C4-2B (cell line): ENCODE measurements at regions not wholly inside any gene's neighbourhood (a gene's known extent, or its start where the extent isn't known, plus 50 kb on each side); places are given as distances from the start of the nearest gene placed in this dataset.
"Not testable (repeated sequence)": the region's sequence is repeated elsewhere in the genome, so short reads cannot be mapped to it uniquely, and the experiment has no call there.

Experiments
- H3K27ac ChIP-seq: fragments of 450-650 bp; 2 replicates; pipeline ENCODE4 v1.5.1; 2017
- CTCF ChIP-seq: fragments of 450-650 bp; conservative IDR thresholded peaks from 2 replicates; pipeline ENCODE4 v1.5.1; 2017; ENCODE audit warnings: mild to moderate bottlenecking
- ZFX ChIP-seq: fragments of 450-650 bp; IDR thresholded peaks from 2 replicates; pipeline ENCODE4 v1.6.1; 2017

GRCh38 chr7:45259966-45260646, 102.5 kb downstream of the RAMP3 start:
- TF ChIP-seq CTCF (peak; percentile 99), ZFX (no peak)
- no peak overlapping the region for H3K27ac ChIP-seq

GRCh38 chr7:45267262-45267661, 109.7 kb downstream of the RAMP3 start:
- no peak for TF ChIP-seq ZFX
- TF ChIP-seq CTCF = no peak
- no peak overlapping the region for H3K27ac ChIP-seq

- no peak for TF ChIP-seq ZFX
- no peak overlapping the region for H3K27ac ChIP-seq
These were observed 110.4 kb downstream of the RAMP3 start for GRCh38 chr7:45268013-45268412.

- TF ChIP-seq CTCF = no peak
- no peak overlapping the region for H3K27ac ChIP-seq
These were observed 111.6 kb downstream of the RAMP3 start for GRCh38 chr7:45269192-45269591.

GRCh38 chr7:45278763-45279398, 121.3 kb downstream of the RAMP3 start:
- no peak for TF ChIP-seq ZFX
- TF ChIP-seq CTCF = no peak
- no peak overlapping the region for H3K27ac ChIP-seq

- H3K27ac ChIP-seq = not testable (repeated sequence)
These were observed 132.0 kb downstream of the RAMP3 start for GRCh38 chr7:45289611-45290010.

- TF ChIP-seq ZFX (no peak), CTCF (no peak)
- no peak overlapping the region for H3K27ac ChIP-seq
These were observed 133.3 kb downstream of the RAMP3 start for GRCh38 chr7:45290880-45291279.

GRCh38 chr7:45292481-45292880, 134.9 kb downstream of the RAMP3 start:
- no peak overlapping the region for H3K27ac ChIP-seq
- no peak for TF ChIP-seq CTCF
- no peak for TF ChIP-seq ZFX
